Stimulated activated memory B cell treated with anti-CD40 and anti-IgM and Interleukin-4, amounts not matched to agents 10 μg/mL and 1 μg/mL and 100 μg/mL, for 72 hours (primary cell): ENCODE measurements at regions not wholly inside any gene's neighbourhood (a gene's known extent, or its start where the extent isn't known, plus 50 kb on each side); places are given as distances from the start of the nearest gene placed in this dataset.
"Not testable (repeated sequence)": the region's sequence is repeated elsewhere in the genome, so short reads cannot be mapped to it uniquely, and the experiment has no call there.

ENCODE experiments used
- ATAC-seq: fragments of 150-1000 bp; cut with Tn5 transposase; 2 replicates; pipeline ENCODE4 v1.10.0; 2021
- H3K27ac Mint-ChIP-seq: one replicate; pipeline ENCODE4 v1.8.0; 2022; ENCODE audit warnings: mild to moderate bottlenecking, mixed read lengths
- H3K27me3 Mint-ChIP-seq: one replicate; pipeline ENCODE4 v1.8.0; 2022; ENCODE audit warnings: mixed read lengths
- H3K36me3 Mint-ChIP-seq: one replicate; pipeline ENCODE4 v1.8.0; 2022; ENCODE audit warnings: mixed read lengths
- H3K4me1 Mint-ChIP-seq: one replicate; pipeline ENCODE4 v1.8.0; 2022; ENCODE audit warnings: mixed read lengths
- H3K4me3 Mint-ChIP-seq: one replicate; pipeline ENCODE4 v1.8.0; 2022; ENCODE audit warnings: mild to moderate bottlenecking, moderate library complexity, mixed read lengths
- H3K9me3 Mint-ChIP-seq: one replicate; pipeline ENCODE4 v1.8.0; 2022; ENCODE audit warnings: mixed read lengths

DNA sequence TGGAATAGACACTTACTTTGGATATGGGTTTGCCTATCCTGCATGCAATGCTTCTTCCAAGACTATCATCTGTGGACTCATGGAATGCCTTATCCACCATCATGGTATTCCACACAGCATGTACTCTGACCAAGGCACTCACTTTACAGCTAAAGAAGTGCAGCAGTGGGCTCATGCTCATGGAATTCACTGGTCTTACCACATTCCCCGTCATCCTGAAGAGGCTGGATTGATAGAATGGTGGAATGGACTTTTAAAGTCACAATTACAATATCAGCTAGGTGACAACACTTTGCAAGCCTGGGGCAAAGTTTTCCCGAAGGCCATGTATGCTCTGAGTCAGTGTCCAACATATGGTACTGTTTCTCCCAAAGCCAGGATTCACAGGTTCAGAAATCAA, 199.1 kb downstream of the GJA1 start:
- not testable (repeated sequence) for H3K4me3 Mint-ChIP-seq, H3K4me1 Mint-ChIP-seq, H3K27ac Mint-ChIP-seq, ATAC-seq, H3K27me3 Mint-ChIP-seq, H3K36me3 Mint-ChIP-seq
- peaks cover 12% of the 10 kb centered on the region for H3K9me3 Mint-ChIP-seq

DNA sequence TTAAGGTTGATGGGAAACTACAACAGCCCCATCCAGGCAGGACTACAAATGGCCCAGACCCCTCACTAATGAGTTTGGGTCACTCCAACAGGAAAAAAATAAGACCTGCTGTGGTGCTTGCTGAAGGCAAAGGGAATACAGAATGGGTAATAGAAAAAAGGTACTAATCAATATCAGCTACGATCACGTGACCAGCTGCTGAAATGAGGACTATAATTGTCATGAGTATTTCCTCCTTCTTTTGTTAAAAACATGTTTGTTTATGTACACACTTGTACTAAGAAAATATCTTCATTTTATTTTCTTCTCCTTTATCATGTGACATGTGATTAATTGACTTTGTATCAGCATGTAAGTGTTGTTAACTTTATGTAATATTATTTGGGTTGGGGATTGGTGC, 199.9 kb downstream of the GJA1 start:
- no peaks in the 10 kb centered on the region for H3K36me3 Mint-ChIP-seq
- no peaks in the 10 kb centered on the region for H3K27me3 Mint-ChIP-seq
- H3K4me3 Mint-ChIP-seq, result no peak overlapping the region
- no peak overlapping the region for H3K27ac Mint-ChIP-seq
- no peak for ATAC-seq
- peaks cover 12% of the 10 kb centered on the region for H3K9me3 Mint-ChIP-seq
- no peaks in the 10 kb centered on the region for H3K4me1 Mint-ChIP-seq

DNA sequence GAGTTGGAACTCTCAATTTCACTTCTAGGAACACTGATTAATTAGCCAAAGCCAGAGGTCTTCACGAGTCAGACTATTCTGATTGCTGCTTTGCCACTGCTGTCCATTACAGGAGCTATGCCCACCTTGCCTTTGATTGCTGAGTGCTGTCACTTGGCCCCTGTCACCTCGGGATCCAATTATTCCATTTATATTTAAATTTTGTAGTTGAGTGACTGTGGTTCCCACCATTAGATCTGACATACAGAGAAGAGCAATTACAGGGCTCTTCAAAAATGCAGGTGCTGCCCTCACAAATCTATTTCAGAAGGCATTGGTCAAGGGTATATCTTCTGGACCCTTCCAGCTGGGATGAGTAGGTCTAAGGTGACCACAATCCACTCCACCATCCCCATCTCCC, 200.8 kb downstream of the GJA1 start:
- H3K27ac Mint-ChIP-seq, ATAC-seq, H3K36me3 Mint-ChIP-seq, H3K4me1 Mint-ChIP-seq, H3K4me3 Mint-ChIP-seq, H3K27me3 Mint-ChIP-seq: not testable (repeated sequence)
- H3K9me3 Mint-ChIP-seq, result peaks cover 12% of the 10 kb centered on the region

DNA sequence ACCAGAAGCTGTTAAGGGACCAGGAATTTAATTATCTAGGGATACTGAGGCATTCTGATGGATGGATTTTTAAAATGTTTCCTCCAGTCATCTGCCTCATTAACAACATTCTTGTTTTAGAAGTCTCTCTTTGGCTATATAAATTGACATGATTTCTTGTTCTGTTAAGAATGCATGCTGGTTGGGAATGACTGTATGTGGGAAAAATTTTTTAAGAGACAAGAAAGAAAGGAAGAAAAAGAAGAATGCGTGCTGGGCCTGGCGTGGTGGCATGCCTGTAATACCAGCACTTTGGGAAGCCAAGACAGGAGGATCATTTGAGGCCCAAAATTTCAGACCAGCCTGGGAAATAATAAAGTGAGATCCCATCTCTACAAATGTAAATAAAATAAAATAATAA, 203.6 kb downstream of the GJA1 start:
- Mint-ChIP-seq H3K4me3 (no peak overlapping the region), H3K4me1 (no peaks in the 10 kb centered on the region), H3K27ac (no peak overlapping the region), H3K36me3 (no peaks in the 10 kb centered on the region), H3K27me3 (no peaks in the 10 kb centered on the region), H3K9me3 (peaks cover 12% of the 10 kb centered on the region)
- ATAC-seq, result no peak

DNA sequence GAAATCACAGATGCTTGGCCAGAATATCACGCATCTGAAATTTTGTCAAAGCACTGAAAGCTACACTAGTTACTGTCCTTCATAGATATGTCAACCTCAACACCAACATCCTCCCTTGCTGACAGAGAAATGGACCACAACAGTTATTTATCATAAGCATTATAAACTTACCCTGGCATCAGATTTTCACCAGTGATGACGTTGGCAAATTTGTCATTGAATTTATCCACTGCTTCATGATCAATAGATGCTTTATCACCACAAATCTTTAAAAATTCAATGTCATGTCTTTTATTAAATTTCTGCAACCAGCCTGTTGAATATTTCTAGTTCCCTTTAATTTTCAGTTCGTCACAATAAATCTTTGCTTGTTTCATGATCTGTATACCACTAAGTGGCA, 205.7 kb downstream of the GJA1 start:
- no peak overlapping the region for H3K4me3 Mint-ChIP-seq
- H3K9me3 Mint-ChIP-seq, result peaks cover 9% of the 10 kb centered on the region
- H3K36me3 Mint-ChIP-seq, result no peaks in the 10 kb centered on the region
- H3K4me1 Mint-ChIP-seq, result no peaks in the 10 kb centered on the region
- no peaks in the 10 kb centered on the region for H3K27me3 Mint-ChIP-seq
- H3K27ac Mint-ChIP-seq, result no peak overlapping the region
- ATAC-seq, result no peak

DNA sequence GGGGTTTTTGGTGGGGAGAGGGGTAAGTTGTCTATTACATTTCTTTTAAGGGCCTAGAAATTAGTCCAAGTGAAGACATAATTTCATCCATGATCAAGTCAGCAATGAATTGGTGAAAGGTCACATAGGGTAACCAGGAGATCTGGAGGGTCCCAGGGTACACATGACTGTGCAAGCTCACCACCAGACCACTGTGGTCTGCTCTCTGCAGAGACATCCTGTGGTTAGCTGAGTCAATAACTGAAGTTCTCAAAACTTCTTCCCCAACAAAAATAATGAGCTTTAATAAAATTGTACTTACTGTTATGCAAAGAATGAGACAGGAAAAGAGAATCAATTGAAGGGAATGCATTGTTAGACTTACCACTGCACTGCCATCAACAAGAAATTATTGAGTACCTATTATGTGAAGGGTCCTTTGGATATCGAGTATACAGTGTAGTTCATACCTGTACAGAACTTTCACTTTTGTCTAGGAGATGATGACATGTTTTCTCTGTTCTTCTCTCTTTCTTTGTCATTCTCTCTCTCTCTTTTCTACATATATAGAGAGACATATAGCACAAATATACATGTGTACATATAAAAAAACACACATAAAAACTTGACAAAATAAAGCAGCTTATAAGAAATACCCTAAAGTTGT, 209.8 kb downstream of the GJA1 start:
- Mint-ChIP-seq H3K27ac (no peak overlapping the region), H3K4me1 (no peaks in the 10 kb centered on the region)

DNA sequence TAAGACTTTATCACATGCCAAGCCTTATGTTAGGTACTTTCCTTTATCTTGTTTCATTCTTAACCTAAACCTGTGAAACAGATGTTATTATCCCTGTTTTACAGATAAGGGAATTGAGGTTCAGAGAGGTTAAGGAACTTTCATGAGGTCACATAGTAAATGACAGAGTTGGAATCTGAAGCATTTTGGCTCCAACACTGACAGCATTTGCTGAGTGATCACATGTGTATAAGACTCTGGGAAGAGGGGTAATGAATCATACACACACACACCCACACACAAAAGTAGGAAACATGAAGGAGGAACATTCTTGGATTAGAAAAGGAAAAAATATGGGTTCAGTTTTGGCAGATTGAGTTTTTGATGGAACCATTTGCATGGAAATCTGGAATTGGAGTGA, 212.5 kb downstream of the GJA1 start:
- Mint-ChIP-seq H3K4me3 (no peak overlapping the region), H3K9me3 (peaks cover 7% of the 10 kb centered on the region), H3K4me1 (no peaks in the 10 kb centered on the region), H3K36me3 (no peaks in the 10 kb centered on the region), H3K27ac (no peak overlapping the region), H3K27me3 (no peaks in the 10 kb centered on the region)
- ATAC-seq, result no peak

More for the DNA sequence above, 209.8 kb downstream of the GJA1 start:
- Mint-ChIP-seq H3K36me3 (no peaks in the 10 kb centered on the region), H3K9me3 (peaks cover 7% of the 10 kb centered on the region), H3K4me3 (no peak overlapping the region), H3K27me3 (no peaks in the 10 kb centered on the region)
- no peak for ATAC-seq

DNA sequence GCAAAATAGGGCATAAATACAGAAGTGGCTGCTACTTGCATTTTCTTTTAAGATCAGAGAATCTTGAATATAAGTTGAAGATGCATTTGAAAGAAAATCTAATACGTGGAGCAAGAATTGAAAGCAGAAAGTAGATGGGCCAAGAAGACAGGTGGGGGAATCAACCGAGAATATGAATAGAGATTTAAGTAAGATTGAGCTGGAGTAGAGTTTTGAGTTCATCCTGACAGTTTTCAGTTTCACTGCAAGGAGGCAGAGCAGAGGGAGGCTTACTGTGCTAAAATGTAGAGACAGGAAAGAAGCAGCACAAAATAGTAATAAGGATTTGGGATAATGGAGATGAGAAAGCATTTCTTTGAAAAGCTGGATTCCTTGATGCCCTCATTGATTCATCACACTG, 214.5 kb downstream of the GJA1 start:
- peaks cover 3% of the 10 kb centered on the region for H3K9me3 Mint-ChIP-seq
- H3K27ac Mint-ChIP-seq, result no peak overlapping the region
- H3K4me3 Mint-ChIP-seq, result no peak overlapping the region

DNA sequence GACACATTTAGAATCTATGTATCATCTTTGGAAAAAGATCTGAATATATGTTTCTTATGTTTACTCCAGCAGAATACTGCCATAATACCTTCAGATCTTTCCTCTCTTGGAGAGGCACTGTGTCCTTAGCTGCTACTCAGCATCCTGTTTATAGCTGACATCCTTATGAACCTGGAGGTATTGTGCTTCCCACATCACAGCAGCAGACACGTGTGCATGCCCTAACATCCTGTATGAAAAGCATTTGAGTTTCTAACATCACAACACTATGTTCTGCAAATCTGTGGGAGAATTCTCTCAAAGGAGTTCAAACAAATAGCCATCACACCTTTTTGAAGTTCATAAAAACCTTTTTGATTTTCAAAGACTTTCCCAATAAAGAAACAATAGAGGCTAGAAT, 216.0 kb downstream of the GJA1 start:
- H3K27ac Mint-ChIP-seq, result no peak overlapping the region
- peaks cover 3% of the 10 kb centered on the region for H3K9me3 Mint-ChIP-seq
- H3K4me3 Mint-ChIP-seq, result no peak overlapping the region
- ATAC-seq, result no peak
- no peaks in the 10 kb centered on the region for H3K36me3 Mint-ChIP-seq
- H3K4me1 Mint-ChIP-seq, result no peaks in the 10 kb centered on the region
- no peaks in the 10 kb centered on the region for H3K27me3 Mint-ChIP-seq

More for the DNA sequence above, 214.5 kb downstream of the GJA1 start:
- Mint-ChIP-seq H3K4me1 (no peaks in the 10 kb centered on the region), H3K27me3 (no peaks in the 10 kb centered on the region), H3K36me3 (no peaks in the 10 kb centered on the region)
- ATAC-seq, result no peak

DNA sequence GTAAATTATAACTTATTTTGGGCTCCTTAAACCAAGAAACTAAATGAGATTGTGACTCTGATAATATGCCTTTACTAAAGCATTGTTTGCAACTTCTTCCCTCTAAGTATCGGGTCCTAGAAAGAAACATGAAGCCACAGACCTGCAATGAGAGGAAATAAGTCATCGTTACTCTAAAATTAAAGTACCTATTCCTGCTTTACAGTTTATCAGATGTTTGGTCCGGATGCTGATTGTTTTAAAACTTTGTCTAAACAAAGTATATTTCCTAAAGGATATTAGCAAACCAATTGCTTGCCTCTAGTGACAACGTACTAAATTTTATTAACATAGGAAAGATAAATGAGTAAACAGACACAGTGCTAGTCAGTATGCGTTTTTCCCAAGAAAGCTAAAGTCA, 216.8 kb downstream of the GJA1 start:
- no peak for ATAC-seq
- Mint-ChIP-seq H3K9me3 (peaks cover 3% of the 10 kb centered on the region), H3K27me3 (no peaks in the 10 kb centered on the region), H3K36me3 (no peaks in the 10 kb centered on the region), H3K27ac (no peak overlapping the region), H3K4me3 (no peak overlapping the region), H3K4me1 (no peaks in the 10 kb centered on the region)

DNA sequence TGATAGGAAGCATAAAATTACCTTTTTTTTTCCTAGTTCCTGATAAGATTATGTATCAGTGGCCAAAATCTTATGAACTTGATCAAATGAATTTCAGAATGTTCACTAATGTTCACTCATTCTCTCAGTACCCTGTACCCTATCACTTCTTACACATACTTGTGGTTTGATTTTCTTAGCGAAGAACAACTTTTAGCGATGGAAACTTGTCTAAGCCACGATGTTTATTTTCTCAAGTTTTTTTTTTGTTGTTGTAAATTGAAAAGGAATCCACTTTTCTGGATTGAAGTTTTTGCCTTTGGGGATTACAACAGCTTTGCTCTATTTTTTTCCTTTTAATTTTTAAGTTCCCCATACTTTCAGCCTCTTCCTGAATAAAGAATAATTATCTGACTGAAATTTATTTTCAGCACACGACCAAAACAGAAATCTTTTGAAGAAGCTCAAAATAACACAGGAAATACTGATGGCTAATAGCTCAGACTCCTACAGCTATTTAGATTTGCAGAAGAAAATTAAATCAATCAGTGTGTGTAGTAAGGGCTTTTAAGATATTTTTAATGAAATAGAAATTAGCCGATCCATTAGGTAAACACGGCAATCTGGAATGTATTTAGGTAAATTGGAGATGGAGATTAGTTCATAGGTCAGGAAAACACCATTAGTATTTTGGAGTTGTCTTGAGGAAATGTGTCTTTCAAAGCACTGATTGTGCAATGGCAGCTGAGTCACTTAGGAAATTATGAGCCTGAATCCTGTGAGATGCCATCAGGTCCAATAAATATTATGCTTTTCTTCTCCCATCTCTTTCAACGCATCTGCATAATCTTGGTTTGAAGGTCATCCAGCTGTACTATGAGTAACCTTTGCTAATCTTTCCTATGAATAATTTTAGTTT, 217.5 kb downstream of the GJA1 start:
- ATAC-seq, result no peak
- no peak overlapping the region for H3K4me3 Mint-ChIP-seq
- peaks cover 2% of the 10 kb centered on the region for H3K9me3 Mint-ChIP-seq
- no peak overlapping the region for H3K27ac Mint-ChIP-seq
- H3K36me3 Mint-ChIP-seq, result no peaks in the 10 kb centered on the region
- H3K4me1 Mint-ChIP-seq, result no peaks in the 10 kb centered on the region
- H3K27me3 Mint-ChIP-seq, result no peaks in the 10 kb centered on the region

DNA sequence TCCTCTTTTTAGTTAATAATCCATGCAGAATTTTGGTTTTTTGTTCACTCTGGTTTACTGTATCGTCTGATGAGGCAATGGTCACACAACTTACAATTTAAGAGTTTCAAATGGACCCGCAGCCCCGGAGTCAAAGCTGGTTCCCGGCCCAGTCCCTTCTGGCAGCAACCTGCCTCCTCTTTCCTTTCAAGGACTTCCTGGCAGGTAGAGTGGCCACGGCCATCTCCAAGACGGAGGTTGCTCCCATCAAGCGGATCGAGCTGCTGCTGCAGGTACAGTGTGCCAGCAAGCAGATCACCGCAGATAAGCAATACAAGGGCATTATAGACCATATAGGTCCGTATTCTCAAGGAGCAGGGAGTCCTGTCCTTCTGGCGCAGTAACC, 218.2 kb downstream of the GJA1 start:
- H3K27ac Mint-ChIP-seq, result no peak overlapping the region
- no peaks in the 10 kb centered on the region for H3K27me3 Mint-ChIP-seq
- no peak overlapping the region for H3K4me3 Mint-ChIP-seq
- no peak for ATAC-seq
- H3K9me3 Mint-ChIP-seq, result no peaks in the 10 kb centered on the region
- no peaks in the 10 kb centered on the region for H3K36me3 Mint-ChIP-seq
- H3K4me1 Mint-ChIP-seq, result no peaks in the 10 kb centered on the region

DNA sequence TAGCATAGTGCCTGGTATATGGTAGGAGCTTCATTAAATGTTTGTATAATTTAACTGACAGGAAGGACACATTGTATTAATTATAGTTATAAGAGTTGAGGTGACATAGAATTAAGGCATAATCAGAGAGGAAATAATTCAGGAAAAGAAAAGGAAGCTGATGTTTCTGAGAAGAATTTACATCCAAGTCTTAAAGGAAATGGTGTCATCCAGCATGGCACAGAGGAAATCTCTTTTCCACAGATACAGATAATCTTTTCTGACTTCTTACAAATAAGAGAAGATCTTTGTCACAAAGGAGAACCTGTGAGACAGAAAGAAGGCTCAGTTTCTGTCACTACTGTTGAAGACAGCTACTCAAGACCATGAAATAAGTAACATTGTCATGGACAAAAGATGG, 222.5 kb downstream of the GJA1 start:
- Mint-ChIP-seq H3K4me3 (no peak overlapping the region), H3K9me3 (no peaks in the 10 kb centered on the region), H3K4me1 (no peaks in the 10 kb centered on the region), H3K27me3 (no peaks in the 10 kb centered on the region), H3K27ac (no peak overlapping the region), H3K36me3 (no peaks in the 10 kb centered on the region)
- no peak for ATAC-seq

DNA sequence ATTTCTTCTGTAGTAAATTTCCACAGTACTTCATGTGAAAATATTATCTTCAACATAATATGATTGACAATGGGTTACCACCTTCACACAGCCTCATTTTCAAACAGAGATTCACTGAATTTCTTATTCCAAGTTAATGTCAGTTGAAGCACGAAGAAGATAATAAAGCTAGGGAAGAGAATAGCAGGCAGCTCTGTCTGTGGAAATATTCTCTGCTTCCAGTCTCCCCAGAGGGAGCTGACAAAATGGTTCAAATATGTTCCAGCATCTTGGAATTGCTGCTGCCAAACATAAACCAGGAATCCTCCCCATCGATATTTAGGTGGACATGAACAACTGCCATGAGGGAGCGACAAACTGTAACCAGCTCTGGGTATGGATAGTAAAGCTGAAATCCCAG, 224.8 kb downstream of the GJA1 start:
- Mint-ChIP-seq H3K4me3 (no peak overlapping the region), H3K27me3 (no peaks in the 10 kb centered on the region), H3K27ac (no peak overlapping the region)

DNA sequence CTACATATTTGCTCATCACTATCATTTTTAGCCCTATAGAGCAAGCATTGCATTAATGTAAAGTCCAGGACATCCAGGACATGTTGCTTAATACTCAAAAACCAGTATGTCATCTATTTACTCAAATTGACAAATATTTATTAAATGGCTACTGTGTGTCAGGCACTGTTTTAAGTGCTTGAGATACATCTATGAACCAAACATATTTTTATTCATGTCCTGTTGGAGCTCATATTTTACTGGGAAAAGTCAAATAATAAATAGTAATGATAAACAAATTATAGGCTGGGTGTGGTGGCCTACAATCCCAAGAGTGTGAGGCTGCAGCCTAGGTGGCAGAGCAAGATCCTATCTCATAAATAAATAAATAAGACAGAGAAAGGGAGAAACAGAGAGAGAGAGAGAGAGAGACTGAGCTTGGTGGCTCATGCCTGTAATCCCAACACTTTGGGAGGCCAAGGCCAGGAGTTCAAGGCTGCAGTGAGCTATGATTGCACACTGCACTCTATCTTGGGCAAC, 227.9 kb downstream of the GJA1 start:
- no peaks in the 10 kb centered on the region for H3K27me3 Mint-ChIP-seq
- H3K9me3 Mint-ChIP-seq, result no peaks in the 10 kb centered on the region
- no peak overlapping the region for H3K27ac Mint-ChIP-seq
- no peaks in the 10 kb centered on the region for H3K36me3 Mint-ChIP-seq
- ATAC-seq, result no peak
- H3K4me1 Mint-ChIP-seq, result no peaks in the 10 kb centered on the region
- H3K4me3 Mint-ChIP-seq, result no peak overlapping the region

More for the DNA sequence above, 224.8 kb downstream of the GJA1 start:
- Mint-ChIP-seq H3K4me1 (no peaks in the 10 kb centered on the region), H3K36me3 (no peaks in the 10 kb centered on the region), H3K9me3 (no peaks in the 10 kb centered on the region)
- ATAC-seq, result no peak

DNA sequence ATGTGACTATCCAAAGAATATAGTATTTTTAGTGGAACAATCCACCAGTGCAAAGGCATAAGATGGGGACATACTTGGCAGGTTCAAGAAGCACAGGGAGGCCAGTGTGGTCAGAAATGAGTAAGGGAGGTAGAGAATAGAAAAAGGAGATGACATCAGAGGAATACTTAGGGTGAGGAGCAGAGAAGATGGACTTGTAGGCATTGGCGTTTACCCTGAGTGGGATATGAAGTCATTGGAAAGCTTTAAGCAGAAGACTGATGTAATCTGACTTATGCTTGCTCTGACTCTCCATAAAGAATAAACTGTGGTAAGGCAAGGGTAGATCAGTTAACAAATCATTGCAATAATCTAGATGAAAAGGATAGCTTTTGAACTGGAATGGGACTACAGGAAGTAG, 228.7 kb downstream of the GJA1 start:
- no peak overlapping the region for H3K4me3 Mint-ChIP-seq
- H3K27ac Mint-ChIP-seq, result no peak overlapping the region
- no peaks in the 10 kb centered on the region for H3K36me3 Mint-ChIP-seq
- no peak for ATAC-seq
- no peaks in the 10 kb centered on the region for H3K9me3 Mint-ChIP-seq
- no peaks in the 10 kb centered on the region for H3K4me1 Mint-ChIP-seq
- H3K27me3 Mint-ChIP-seq, result no peaks in the 10 kb centered on the region
